Mesenchymal stem cell (in vitro differentiated cells and primary cell): ENCODE measurements at regions not wholly inside any gene's neighbourhood (a gene's known extent, or its start where the extent isn't known, plus 50 kb on each side); places are given as distances from the start of the nearest gene placed in this dataset.

Experiments used
- DNase-seq: peaks from one replicate; pipeline ENCODE4 v3.0.0-alpha.2; 2013
- H2AFZ ChIP-seq: one replicate; pipeline ENCODE4 v1.6.1; 2013; ENCODE audit warnings: low read depth, mild to moderate bottlenecking, control low read depth, inconsistent platforms, low read length, moderate library complexity
- H2AK5ac ChIP-seq: 2 replicates; pipeline ENCODE4 v1.6.1; 2013; ENCODE audit warnings: low read length, moderate library complexity, mild to moderate bottlenecking, inconsistent platforms; ENCODE audit not compliant: severe bottlenecking
- H2BK120ac ChIP-seq: one replicate; pipeline ENCODE4 v1.6.1; 2013; ENCODE audit warnings: low read depth, mild to moderate bottlenecking, inconsistent platforms, low read length, moderate library complexity
- H2BK12ac ChIP-seq, 2 experiments: one replicate each; pipeline ENCODE4 v1.6.1; 2013; ENCODE audit warnings: inconsistent platforms in 2 of 2, low read length in 2 of 2, mild to moderate bottlenecking in 2 of 2, moderate library complexity in 2 of 2, control low read depth in 1 of 2
- H2BK15ac ChIP-seq: one replicate; pipeline ENCODE4 v1.6.1; 2013; ENCODE audit warnings: mild to moderate bottlenecking, low read depth, inconsistent platforms; ENCODE audit not compliant: poor library complexity, severe bottlenecking
- H2BK5ac ChIP-seq: 2 replicates; pipeline ENCODE4 v1.6.1; 2013; ENCODE audit warnings: low read depth, mild to moderate bottlenecking, low read length, control low read depth, inconsistent platforms; ENCODE audit not compliant: poor library complexity, severe bottlenecking
- H3K14ac ChIP-seq, 2 experiments: one replicate each; pipeline ENCODE4 v1.6.1; 2013; ENCODE audit warnings: inconsistent platforms in 2 of 2, low read length in 2 of 2, control low read depth in 1 of 2, mild to moderate bottlenecking in 1 of 2, moderate library complexity in 1 of 2
- H3K18ac ChIP-seq, 2 experiments: one replicate each; pipeline ENCODE4 v1.6.1; 2013; ENCODE audit warnings: inconsistent platforms in 2 of 2, low read length in 2 of 2, control low read depth in 1 of 2, low read depth in 1 of 2, mild to moderate bottlenecking in 1 of 2
- H3K23ac ChIP-seq, 2 experiments: one replicate each; pipeline ENCODE4 v1.6.1; 2013; ENCODE audit warnings: inconsistent platforms in 2 of 2, low read length in 2 of 2, mild to moderate bottlenecking in 2 of 2, moderate library complexity in 2 of 2, control low read depth in 1 of 2
- H3K27ac ChIP-seq: 2 replicates; pipeline ENCODE4 v1.5.1; 2013; ENCODE audit warnings: mild to moderate bottlenecking, moderate library complexity, low read length, control low read depth, inconsistent platforms; ENCODE audit not compliant: poor library complexity, severe bottlenecking
- H3K27me3 ChIP-seq, 2 experiments: 2 replicates each; pipeline versions ENCODE4 v1.6.1 to v1.7.0; 2013; ENCODE audit warnings: low read length in 2 of 2, mild to moderate bottlenecking in 2 of 2, moderate library complexity in 2 of 2, control low read depth in 1 of 2, inconsistent platforms in 1 of 2; ENCODE audit not compliant: control insufficient read depth in 1 of 2, insufficient read depth in 1 of 2
- H3K36me3 ChIP-seq, 2 experiments: 2 replicates each; pipeline versions ENCODE4 v1.6.1 to v1.7.0; 2013; ENCODE audit warnings: low read length in 2 of 2, control low read depth in 1 of 2, inconsistent platforms in 1 of 2, low read depth in 1 of 2, mild to moderate bottlenecking in 1 of 2; ENCODE audit not compliant: insufficient read depth in 2 of 2, control insufficient read depth in 1 of 2
- H3K4ac ChIP-seq, 2 experiments: one replicate each; pipeline ENCODE4 v1.6.1; 2013; ENCODE audit warnings: inconsistent platforms in 2 of 2, low read length in 2 of 2, mild to moderate bottlenecking in 2 of 2, moderate library complexity in 2 of 2, control low read depth in 1 of 2, low read depth in 1 of 2
- H3K4me1 ChIP-seq: 2 replicates; pipeline ENCODE4 v1.6.1; 2013; ENCODE audit warnings: low read depth, low read length, control low read depth; ENCODE audit not compliant: control insufficient read depth, insufficient read depth
- H3K4me2 ChIP-seq: 2 replicates; pipeline ENCODE4 v1.6.1; 2013; ENCODE audit warnings: low read length, mild to moderate bottlenecking, inconsistent platforms; ENCODE audit not compliant: poor library complexity, severe bottlenecking
- H3K4me3 ChIP-seq, 2 experiments: 2 replicates each; pipeline versions ENCODE4 v1.5.1 to v1.7.0; 2013; ENCODE audit warnings: low read length in 2 of 2, mild to moderate bottlenecking in 2 of 2, control low read depth in 1 of 2, low read depth in 1 of 2; ENCODE audit not compliant: insufficient read depth in 1 of 2
- H3K79me1 ChIP-seq: replicated peaks from 2 replicates; pipeline ENCODE4 v1.6.1; 2013; ENCODE audit warnings: mild to moderate bottlenecking, control low read depth, low read length, inconsistent platforms; ENCODE audit not compliant: poor library complexity, severe bottlenecking
- H3K9ac ChIP-seq: 2 replicates; pipeline ENCODE4 v1.7.0; 2013; ENCODE audit warnings: mild to moderate bottlenecking, low read length, moderate library complexity
- H3K9me3 ChIP-seq: 2 replicates; pipeline ENCODE4 v1.7.0; 2013; ENCODE audit warnings: mild to moderate bottlenecking, low read length; ENCODE audit not compliant: control insufficient read depth
- H4K8ac ChIP-seq: one replicate; pipeline ENCODE4 v1.6.1; 2013; ENCODE audit warnings: inconsistent platforms, mild to moderate bottlenecking, low read length, moderate library complexity
- H4K91ac ChIP-seq: one replicate; pipeline ENCODE4 v1.6.1; 2013; ENCODE audit warnings: mild to moderate bottlenecking, low read length, inconsistent platforms
- WGBS: methylation state at CpG from one replicate; pipeline ENCODE4 v1.1.7; 2013; ENCODE audit warnings: mixed read lengths; 5-methylcytosine and 5-hydroxymethylcytosine counted together

DNA sequence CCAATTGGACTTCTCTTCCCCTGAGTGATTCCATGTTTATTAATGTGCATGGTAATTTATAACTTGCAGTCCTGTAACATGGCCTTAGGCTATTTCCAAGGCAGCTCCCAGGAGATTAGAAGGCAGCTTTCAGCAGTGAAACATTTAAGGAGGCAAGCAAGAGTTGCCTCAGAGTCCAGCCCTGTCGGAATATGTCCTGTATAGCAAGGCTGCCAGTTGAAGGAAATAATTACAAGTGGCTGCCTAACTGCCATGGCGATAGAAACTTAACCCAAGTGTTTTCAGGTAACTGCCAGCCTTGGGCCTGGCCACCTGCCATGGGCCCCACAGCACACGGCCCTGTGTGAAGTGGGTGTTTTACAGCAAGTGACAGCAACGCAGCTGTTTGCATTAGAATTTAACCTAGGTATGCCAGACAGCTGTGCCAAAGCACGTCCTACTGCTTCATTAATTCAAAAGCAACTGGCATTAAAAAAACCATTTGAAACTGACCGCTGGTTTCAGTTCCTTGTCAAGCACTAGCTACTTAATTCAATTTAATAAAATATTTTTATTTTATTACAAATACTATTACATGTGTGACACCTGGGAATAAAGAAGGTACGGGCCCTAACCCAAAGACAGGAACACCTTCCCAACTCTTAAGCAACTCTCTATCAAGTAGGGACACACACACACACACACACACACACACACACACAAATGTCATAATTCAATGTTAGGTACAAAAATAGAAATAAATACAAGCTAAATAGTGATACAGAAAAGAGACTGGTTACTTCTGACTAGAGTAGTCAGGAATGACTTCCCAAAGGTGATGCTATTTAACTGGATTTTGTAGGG lies 151.8 kb upstream of the HEY2 start:
- no peak for DNase-seq
- H3K14ac ChIP-seq: no peak overlapping the region
- 84% methylated on average over 6 of the region's 7 CpGs for WGBS

DNA sequence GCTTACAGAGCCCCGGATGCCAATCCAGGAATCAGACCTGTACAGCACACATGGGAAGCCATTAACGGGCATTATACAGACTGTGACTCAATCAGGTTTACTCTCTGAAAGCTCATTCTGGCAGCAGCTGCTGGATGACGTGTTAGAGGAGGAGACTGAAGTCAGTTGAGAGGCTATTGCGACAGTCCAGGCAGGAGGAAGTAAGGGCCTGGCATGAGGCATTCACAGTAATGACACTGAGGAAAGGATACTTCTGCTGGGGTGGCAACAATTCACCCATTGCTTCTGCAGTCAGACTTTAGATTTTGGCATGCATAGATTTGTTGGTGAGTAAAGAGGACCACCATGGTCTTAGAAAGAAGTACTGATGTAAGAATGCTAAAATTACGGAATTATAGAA lies 151.0 kb upstream of the HEY2 start:
- Histone ChIP-seq H3K18ac (peak overlapping the region in 1 of 2 experiments; percentile 65), H3K14ac (no peak overlapping the region), H3K27ac (no peak overlapping the region), H3K4me3 (no peak overlapping the region), H4K8ac (no peak overlapping the region), H2BK15ac (peak overlapping the region; percentile 19), H3K9ac (no peak overlapping the region), H4K91ac (peak overlapping the region; percentile 20), H2BK12ac (no peak overlapping the region), H3K4me1 (no peaks in the 10 kb centered on the region), H3K36me3 (no peaks in the 10 kb centered on the region), H3K27me3 (no peaks in the 10 kb centered on the region), H2BK120ac (no peak overlapping the region), H2AFZ (no peak overlapping the region), H2BK5ac (no peak overlapping the region), H3K4me2 (no peak overlapping the region), H3K23ac (no peak overlapping the region), H3K4ac (no peak overlapping the region), H3K9me3 (no peaks in the 10 kb centered on the region), H3K79me1 (no peaks in the 10 kb centered on the region), H2AK5ac (no peak overlapping the region)
- peak; percentile 86 for DNase-seq
- 68% methylated on average over 4 of the region's 5 CpGs for WGBS

More for the DNA sequence above, 151.8 kb upstream of the HEY2 start:
- no peaks in the 10 kb centered on the region for H3K79me1 ChIP-seq
- no peak overlapping the region for H3K4me2 ChIP-seq
- no peak overlapping the region for H2BK15ac ChIP-seq
- H3K36me3 ChIP-seq: no peaks in the 10 kb centered on the region
- no peak overlapping the region for H3K18ac ChIP-seq
- no peak overlapping the region for H2AK5ac ChIP-seq
- no peak overlapping the region for H2BK12ac ChIP-seq
- no peak overlapping the region for H3K27ac ChIP-seq
- H4K91ac ChIP-seq: no peak overlapping the region
- no peak overlapping the region for H3K4me3 ChIP-seq
- no peaks in the 10 kb centered on the region for H3K27me3 ChIP-seq
- H3K4me1 ChIP-seq: no peaks in the 10 kb centered on the region
- peak overlapping the region; percentile 51 for H4K8ac ChIP-seq
- no peak overlapping the region for H3K4ac ChIP-seq
- no peak overlapping the region for H2BK5ac ChIP-seq
- H3K9ac ChIP-seq: no peak overlapping the region
- no peak overlapping the region for H2AFZ ChIP-seq
- no peak overlapping the region for H3K23ac ChIP-seq
- H3K9me3 ChIP-seq: no peaks in the 10 kb centered on the region
- H2BK120ac ChIP-seq: no peak overlapping the region

DNA sequence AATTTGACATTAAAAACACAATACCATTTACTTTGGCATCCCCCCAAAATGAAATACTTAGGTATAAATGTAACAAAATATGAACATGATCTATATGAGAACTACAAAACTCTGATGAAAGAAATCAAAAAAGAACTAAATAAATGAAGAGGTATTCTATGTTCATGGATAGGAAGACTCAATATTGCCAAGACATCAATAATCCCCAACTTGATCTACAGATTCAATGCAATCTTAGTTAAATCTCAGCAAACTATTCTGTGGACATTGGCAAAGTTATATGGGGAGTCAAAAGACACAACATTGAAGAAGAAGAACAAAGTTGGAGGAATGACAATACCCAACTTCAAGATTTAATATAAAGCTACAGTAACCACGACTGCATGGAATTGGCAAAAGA lies 145.2 kb upstream of the HEY2 start:
- no peak overlapping the region for H3K27ac ChIP-seq
- H2BK5ac ChIP-seq: no peak overlapping the region
- H4K8ac ChIP-seq: no peak overlapping the region
- no peak overlapping the region for H3K4me3 ChIP-seq
- H2BK12ac ChIP-seq: no peak overlapping the region
- H3K18ac ChIP-seq: no peak overlapping the region
- H3K27me3 ChIP-seq: no peaks in the 10 kb centered on the region
- H3K9ac ChIP-seq: no peak overlapping the region
- no peak overlapping the region for H3K23ac ChIP-seq
- no peaks in the 10 kb centered on the region for H3K9me3 ChIP-seq
- no peak overlapping the region for H2AFZ ChIP-seq
- no peak overlapping the region for H3K14ac ChIP-seq
- H2AK5ac ChIP-seq: no peak overlapping the region
- 80% methylated on average over 1 of the region's 1 CpG for WGBS
- no peak for DNase-seq
- no peaks in the 10 kb centered on the region for H3K79me1 ChIP-seq
- H2BK15ac ChIP-seq: no peak overlapping the region
- H4K91ac ChIP-seq: no peak overlapping the region
- H3K36me3 ChIP-seq: no peaks in the 10 kb centered on the region
- no peak overlapping the region for H3K4ac ChIP-seq
- H3K4me2 ChIP-seq: no peak overlapping the region
- no peaks in the 10 kb centered on the region for H3K4me1 ChIP-seq
- H2BK120ac ChIP-seq: no peak overlapping the region

DNA sequence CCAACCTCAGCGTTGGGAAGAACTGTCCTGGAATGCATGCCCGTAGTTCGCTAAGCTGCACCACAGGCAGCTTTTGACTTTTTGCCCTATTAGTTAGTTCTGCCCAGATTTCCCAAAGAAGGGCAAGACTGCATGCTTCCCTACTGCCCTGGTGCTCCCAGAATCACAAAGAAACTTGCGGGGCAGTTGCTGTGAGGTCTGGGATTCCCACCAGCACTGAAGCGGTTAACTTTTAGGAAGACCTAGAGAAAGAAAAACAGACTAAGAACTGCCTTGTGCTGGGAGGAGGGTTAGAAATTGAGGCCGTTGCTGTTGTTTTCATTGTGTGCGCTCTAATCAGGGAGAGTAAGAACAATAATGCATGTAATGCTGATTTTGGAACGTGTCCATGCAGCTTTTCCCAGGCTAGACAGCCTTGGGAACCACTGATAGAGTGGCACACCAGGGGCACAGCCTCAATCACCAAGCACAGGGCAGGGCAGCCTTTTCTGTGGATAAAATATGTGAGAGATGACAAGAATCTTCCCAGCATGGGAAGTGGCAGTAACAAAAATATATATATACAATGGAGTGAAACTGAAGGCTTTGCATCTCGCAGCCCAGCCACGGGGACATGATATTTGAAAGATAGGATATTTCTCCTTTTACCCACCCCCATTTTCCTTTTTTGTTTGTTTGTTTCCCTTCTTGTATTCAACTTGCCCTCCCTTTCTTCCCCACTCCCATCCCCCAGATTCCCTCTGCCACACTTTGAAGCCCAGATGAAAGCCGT lies 137.7 kb upstream of the HEY2 start:
- Histone ChIP-seq H4K91ac (no peak overlapping the region), H3K36me3 (no peaks in the 10 kb centered on the region), H3K79me1 (no peaks in the 10 kb centered on the region), H2BK12ac (no peak overlapping the region), H2AK5ac (no peak overlapping the region), H3K9me3 (no peaks in the 10 kb centered on the region), H2BK120ac (no peak overlapping the region), H3K4me2 (peak overlapping the region; percentile 69), H3K9ac (peak overlapping the region; percentile 19), H3K4ac (no peak overlapping the region), H3K4me3 (peak overlapping the region in 1 of 2 experiments; percentile 68), H3K27me3 (no peaks in the 10 kb centered on the region), H3K23ac (no peak overlapping the region), H3K27ac (peak overlapping the region; percentile 11), H3K14ac (peak overlapping the region in 1 of 2 experiments; percentile 87), H3K4me1 (peaks cover 7% of the 10 kb centered on the region), H2AFZ (peak overlapping the region; percentile 60), H4K8ac (peak overlapping the region; percentile 80), H3K18ac (peak overlapping the region in 1 of 2 experiments; percentile 83), H2BK5ac (no peak overlapping the region), H2BK15ac (peak overlapping the region; percentile 48)
- peak; percentile 6 for DNase-seq
- 32% methylated on average over 11 of the region's 11 CpGs for WGBS
